Mesenchymal stem cell (in vitro differentiated cells and primary cell): ENCODE measurements at regions not wholly inside any gene's neighbourhood (a gene's known extent, or its start where the extent isn't known, plus 50 kb on each side); places are given as distances from the start of the nearest gene placed in this dataset.

Source experiments
- DNase-seq: peaks from one replicate; pipeline ENCODE4 v3.0.0-alpha.2; 2013
- H2AFZ ChIP-seq: one replicate; pipeline ENCODE4 v1.6.1; 2013; ENCODE audit warnings: low read depth, mild to moderate bottlenecking, control low read depth, inconsistent platforms, low read length, moderate library complexity
- H2AK5ac ChIP-seq: 2 replicates; pipeline ENCODE4 v1.6.1; 2013; ENCODE audit warnings: low read length, moderate library complexity, mild to moderate bottlenecking, inconsistent platforms; ENCODE audit not compliant: severe bottlenecking
- H2BK120ac ChIP-seq: one replicate; pipeline ENCODE4 v1.6.1; 2013; ENCODE audit warnings: low read depth, mild to moderate bottlenecking, inconsistent platforms, low read length, moderate library complexity
- H2BK12ac ChIP-seq, 2 experiments: one replicate each; pipeline ENCODE4 v1.6.1; 2013; ENCODE audit warnings: inconsistent platforms in 2 of 2, low read length in 2 of 2, mild to moderate bottlenecking in 2 of 2, moderate library complexity in 2 of 2, control low read depth in 1 of 2
- H2BK15ac ChIP-seq: one replicate; pipeline ENCODE4 v1.6.1; 2013; ENCODE audit warnings: mild to moderate bottlenecking, low read depth, inconsistent platforms; ENCODE audit not compliant: poor library complexity, severe bottlenecking
- H2BK5ac ChIP-seq: 2 replicates; pipeline ENCODE4 v1.6.1; 2013; ENCODE audit warnings: low read depth, mild to moderate bottlenecking, low read length, control low read depth, inconsistent platforms; ENCODE audit not compliant: poor library complexity, severe bottlenecking
- H3K14ac ChIP-seq, 2 experiments: one replicate each; pipeline ENCODE4 v1.6.1; 2013; ENCODE audit warnings: inconsistent platforms in 2 of 2, low read length in 2 of 2, control low read depth in 1 of 2, mild to moderate bottlenecking in 1 of 2, moderate library complexity in 1 of 2
- H3K18ac ChIP-seq, 2 experiments: one replicate each; pipeline ENCODE4 v1.6.1; 2013; ENCODE audit warnings: inconsistent platforms in 2 of 2, low read length in 2 of 2, control low read depth in 1 of 2, low read depth in 1 of 2, mild to moderate bottlenecking in 1 of 2
- H3K23ac ChIP-seq, 2 experiments: one replicate each; pipeline ENCODE4 v1.6.1; 2013; ENCODE audit warnings: inconsistent platforms in 2 of 2, low read length in 2 of 2, mild to moderate bottlenecking in 2 of 2, moderate library complexity in 2 of 2, control low read depth in 1 of 2
- H3K27ac ChIP-seq: 2 replicates; pipeline ENCODE4 v1.5.1; 2013; ENCODE audit warnings: mild to moderate bottlenecking, moderate library complexity, low read length, control low read depth, inconsistent platforms; ENCODE audit not compliant: poor library complexity, severe bottlenecking
- H3K27me3 ChIP-seq, 2 experiments: 2 replicates each; pipeline versions ENCODE4 v1.6.1 to v1.7.0; 2013; ENCODE audit warnings: low read length in 2 of 2, mild to moderate bottlenecking in 2 of 2, moderate library complexity in 2 of 2, control low read depth in 1 of 2, inconsistent platforms in 1 of 2; ENCODE audit not compliant: control insufficient read depth in 1 of 2, insufficient read depth in 1 of 2
- H3K36me3 ChIP-seq, 2 experiments: 2 replicates each; pipeline versions ENCODE4 v1.6.1 to v1.7.0; 2013; ENCODE audit warnings: low read length in 2 of 2, control low read depth in 1 of 2, inconsistent platforms in 1 of 2, low read depth in 1 of 2, mild to moderate bottlenecking in 1 of 2; ENCODE audit not compliant: insufficient read depth in 2 of 2, control insufficient read depth in 1 of 2
- H3K4ac ChIP-seq, 2 experiments: one replicate each; pipeline ENCODE4 v1.6.1; 2013; ENCODE audit warnings: inconsistent platforms in 2 of 2, low read length in 2 of 2, mild to moderate bottlenecking in 2 of 2, moderate library complexity in 2 of 2, control low read depth in 1 of 2, low read depth in 1 of 2
- H3K4me1 ChIP-seq: 2 replicates; pipeline ENCODE4 v1.6.1; 2013; ENCODE audit warnings: low read depth, low read length, control low read depth; ENCODE audit not compliant: control insufficient read depth, insufficient read depth
- H3K4me2 ChIP-seq: 2 replicates; pipeline ENCODE4 v1.6.1; 2013; ENCODE audit warnings: low read length, mild to moderate bottlenecking, inconsistent platforms; ENCODE audit not compliant: poor library complexity, severe bottlenecking
- H3K4me3 ChIP-seq, 2 experiments: 2 replicates each; pipeline versions ENCODE4 v1.5.1 to v1.7.0; 2013; ENCODE audit warnings: low read length in 2 of 2, mild to moderate bottlenecking in 2 of 2, control low read depth in 1 of 2, low read depth in 1 of 2; ENCODE audit not compliant: insufficient read depth in 1 of 2
- H3K79me1 ChIP-seq: replicated peaks from 2 replicates; pipeline ENCODE4 v1.6.1; 2013; ENCODE audit warnings: mild to moderate bottlenecking, control low read depth, low read length, inconsistent platforms; ENCODE audit not compliant: poor library complexity, severe bottlenecking
- H3K9ac ChIP-seq: 2 replicates; pipeline ENCODE4 v1.7.0; 2013; ENCODE audit warnings: mild to moderate bottlenecking, low read length, moderate library complexity
- H3K9me3 ChIP-seq: 2 replicates; pipeline ENCODE4 v1.7.0; 2013; ENCODE audit warnings: mild to moderate bottlenecking, low read length; ENCODE audit not compliant: control insufficient read depth
- H4K8ac ChIP-seq: one replicate; pipeline ENCODE4 v1.6.1; 2013; ENCODE audit warnings: inconsistent platforms, mild to moderate bottlenecking, low read length, moderate library complexity
- H4K91ac ChIP-seq: one replicate; pipeline ENCODE4 v1.6.1; 2013; ENCODE audit warnings: mild to moderate bottlenecking, low read length, inconsistent platforms
- WGBS: methylation state at CpG from one replicate; pipeline ENCODE4 v1.1.7; 2013; ENCODE audit warnings: mixed read lengths; 5-methylcytosine and 5-hydroxymethylcytosine counted together

DNA sequence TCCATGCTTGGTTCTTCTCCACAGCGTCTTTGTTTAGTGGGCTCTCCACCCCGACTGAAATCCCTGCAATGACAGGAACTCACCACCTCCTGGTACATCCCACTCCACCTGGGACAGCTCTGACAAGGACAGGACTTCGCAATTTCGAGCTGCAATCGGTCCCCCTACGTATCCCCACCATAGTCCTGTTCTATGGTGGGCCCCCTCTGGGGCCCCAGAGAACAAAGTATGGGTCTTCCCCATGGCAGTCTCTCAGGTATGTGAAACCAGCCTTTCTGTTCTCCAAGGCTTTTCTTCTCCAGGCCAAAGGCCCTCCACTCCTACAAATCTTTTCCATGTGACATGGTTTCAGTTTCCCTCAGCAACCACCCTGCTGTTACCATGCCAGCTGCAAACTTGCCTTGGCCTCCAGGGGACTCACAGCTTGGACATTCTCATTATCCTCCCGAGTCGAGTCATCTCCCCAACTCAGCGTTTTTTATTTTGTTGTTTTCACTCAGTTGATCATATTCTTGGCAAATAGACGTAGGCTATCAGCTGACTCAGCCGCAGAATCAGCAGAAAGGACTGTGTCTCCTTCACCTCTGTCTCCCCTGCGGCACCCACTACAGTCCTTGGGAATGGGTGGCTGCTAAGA is 233.3 kb downstream of the OPA1 start:
- peak; percentile 91 for DNase-seq
- H3K9ac ChIP-seq: peak overlapping the region; percentile 70
- no peak overlapping the region for H2AK5ac ChIP-seq
- no peak overlapping the region for H3K23ac ChIP-seq
- no peak overlapping the region for H3K27ac ChIP-seq
- H3K9me3 ChIP-seq: no peaks in the 10 kb centered on the region
- H3K79me1 ChIP-seq: no peaks in the 10 kb centered on the region
- H3K14ac ChIP-seq: no peak overlapping the region
- no peaks in the 10 kb centered on the region for H3K36me3 ChIP-seq
- H4K8ac ChIP-seq: no peak overlapping the region
- H2AFZ ChIP-seq: no peak overlapping the region
- no peak overlapping the region for H3K4ac ChIP-seq
- no peak overlapping the region for H4K91ac ChIP-seq
- no peak overlapping the region for H2BK15ac ChIP-seq
- H3K4me1 ChIP-seq: peaks cover 15% of the 10 kb centered on the region
- peak overlapping the region; percentile 38 to 49 for H2BK12ac ChIP-seq
- H2BK120ac ChIP-seq: no peak overlapping the region
- H3K18ac ChIP-seq: peak overlapping the region; percentile 37 to 42
- peaks cover 0 to 9% of the 10 kb centered on the region in 2 experiments for H3K27me3 ChIP-seq
- no peak overlapping the region for H3K4me2 ChIP-seq
- WGBS: 80% methylated on average over 12 of the region's 12 CpGs
- H3K4me3 ChIP-seq: peak overlapping the region in 1 of 2 experiments; percentile 2
- H2BK5ac ChIP-seq: no peak overlapping the region

DNA sequence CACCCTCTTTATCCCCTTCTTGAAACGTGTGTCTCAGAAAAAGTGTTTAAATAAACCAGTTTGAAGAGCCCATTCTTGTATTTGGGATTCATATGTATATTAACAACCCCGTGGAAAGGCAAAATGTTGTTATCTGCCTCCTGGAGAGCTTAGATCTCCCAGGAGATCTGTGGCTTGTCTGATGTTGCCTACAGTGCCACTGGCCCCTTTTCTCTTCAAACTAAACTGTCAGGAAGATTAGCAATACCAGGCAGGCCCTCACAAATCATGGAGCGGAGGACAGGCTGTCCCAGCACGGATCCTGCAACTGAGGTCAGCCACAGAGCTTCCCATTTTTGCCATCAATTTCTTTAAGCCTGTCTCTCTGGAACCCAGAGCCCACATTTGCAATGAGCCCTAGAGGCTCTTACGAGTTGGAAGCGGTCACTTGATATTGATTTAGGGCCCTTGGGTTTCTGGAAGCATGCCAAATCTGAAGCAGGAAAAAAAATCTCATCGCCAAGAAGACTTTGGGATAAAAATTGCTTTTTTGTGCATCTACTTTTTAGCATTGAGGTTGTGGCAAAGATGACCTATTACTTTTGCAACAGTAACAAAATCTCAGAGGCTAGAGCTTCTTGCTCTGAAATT is 234.1 kb downstream of the OPA1 start:
- Histone ChIP-seq H2AK5ac (no peak overlapping the region), H4K8ac (no peak overlapping the region)

GRCh38 chr3:193827871-193828270 is 234.9 kb downstream of the OPA1 start:
- peaks cover 0 to 9% of the 10 kb centered on the region in 2 experiments for H3K27me3 ChIP-seq
- DNase-seq: no peak
- no peak overlapping the region for H3K9ac ChIP-seq
- no peak overlapping the region for H2BK15ac ChIP-seq
- H2AFZ ChIP-seq: no peak overlapping the region
- H4K91ac ChIP-seq: no peak overlapping the region
- H3K36me3 ChIP-seq: no peaks in the 10 kb centered on the region
- no peak overlapping the region for H2BK120ac ChIP-seq
- no peak overlapping the region for H4K8ac ChIP-seq
- no peaks in the 10 kb centered on the region for H3K9me3 ChIP-seq
- H3K4me2 ChIP-seq: no peak overlapping the region
- no peak overlapping the region for H2AK5ac ChIP-seq
- WGBS: 100% methylated on average over 1 of the region's 2 CpGs
- H3K23ac ChIP-seq: no peak overlapping the region
- no peak overlapping the region for H3K4ac ChIP-seq
- peaks cover 15% of the 10 kb centered on the region for H3K4me1 ChIP-seq
- no peak overlapping the region for H3K14ac ChIP-seq
- H3K27ac ChIP-seq: no peak overlapping the region
- no peak overlapping the region for H3K18ac ChIP-seq
- H3K4me3 ChIP-seq: no peak overlapping the region
- no peak overlapping the region for H2BK5ac ChIP-seq
- H3K79me1 ChIP-seq: no peaks in the 10 kb centered on the region
- no peak overlapping the region for H2BK12ac ChIP-seq

More for the DNA sequence above, 234.1 kb downstream of the OPA1 start:
- Histone ChIP-seq H3K27ac (no peak overlapping the region), H3K4ac (no peak overlapping the region), H3K14ac (no peak overlapping the region), H3K36me3 (no peaks in the 10 kb centered on the region), H3K23ac (no peak overlapping the region), H2AFZ (no peak overlapping the region), H3K18ac (no peak overlapping the region), H2BK5ac (no peak overlapping the region), H3K4me3 (no peak overlapping the region), H4K91ac (no peak overlapping the region), H3K79me1 (no peaks in the 10 kb centered on the region), H3K9ac (peak overlapping the region; percentile 30), H3K9me3 (no peaks in the 10 kb centered on the region), H3K27me3 (peaks cover 0 to 9% of the 10 kb centered on the region in 2 experiments), H2BK120ac (no peak overlapping the region), H3K4me1 (peaks cover 15% of the 10 kb centered on the region), H2BK15ac (no peak overlapping the region), H2BK12ac (no peak overlapping the region), H3K4me2 (no peak overlapping the region)
- DNase-seq: peak; percentile 26
- WGBS: 40% methylated on average over 6 of the region's 7 CpGs

DNA sequence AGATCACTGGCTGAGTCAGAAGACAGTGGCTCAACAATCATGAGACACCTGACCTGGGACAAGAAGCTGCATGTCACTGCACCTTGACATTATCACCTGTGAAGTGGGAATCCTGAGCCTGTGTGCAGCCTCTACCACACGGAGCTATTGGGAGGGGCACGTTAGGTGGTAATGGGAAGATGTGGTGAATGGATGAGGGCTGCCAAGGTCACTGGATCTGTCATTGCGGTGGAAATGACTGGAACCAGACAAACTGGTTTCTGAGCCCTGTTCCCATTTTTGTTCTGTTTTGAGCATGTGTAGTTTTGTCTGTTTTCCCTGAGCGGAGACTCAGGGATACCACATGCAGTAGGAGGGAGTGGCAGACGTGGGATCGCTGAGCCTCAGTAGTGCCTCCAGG is 235.5 kb downstream of the OPA1 start:
- no peak overlapping the region for H3K9ac ChIP-seq
- H2AFZ ChIP-seq: no peak overlapping the region
- H3K4me3 ChIP-seq: no peak overlapping the region
- H2BK120ac ChIP-seq: no peak overlapping the region
- no peak overlapping the region for H3K18ac ChIP-seq
- H3K9me3 ChIP-seq: no peaks in the 10 kb centered on the region
- peaks cover 15% of the 10 kb centered on the region for H3K4me1 ChIP-seq
- peak overlapping the region in 1 of 2 experiments; percentile 58 for H3K14ac ChIP-seq
- no peak for DNase-seq
- H3K23ac ChIP-seq: peak overlapping the region in 1 of 2 experiments; percentile 73
- H2BK12ac ChIP-seq: peak overlapping the region in 1 of 2 experiments; percentile 95
- H4K91ac ChIP-seq: no peak overlapping the region
- no peak overlapping the region for H2AK5ac ChIP-seq
- no peak overlapping the region for H3K4me2 ChIP-seq
- no peak overlapping the region for H3K27ac ChIP-seq
- H3K27me3 ChIP-seq: peaks cover 3 to 9% of the 10 kb centered on the region in 2 experiments
- H3K79me1 ChIP-seq: no peaks in the 10 kb centered on the region
- no peak overlapping the region for H4K8ac ChIP-seq
- H2BK5ac ChIP-seq: no peak overlapping the region
- H2BK15ac ChIP-seq: no peak overlapping the region
- WGBS: 97% methylated on average over 6 of the region's 6 CpGs
- H3K36me3 ChIP-seq: no peaks in the 10 kb centered on the region
- no peak overlapping the region for H3K4ac ChIP-seq
